C4-2B (cell line): ENCODE measurements at regions not wholly inside any gene's neighbourhood (a gene's known extent, or its start where the extent isn't known, plus 50 kb on each side); places are given as distances from the start of the nearest gene placed in this dataset.
A peak's percentile ranks its signal among the peaks of the same experiment; 100 is the strongest.

Experiments
- H3K27ac ChIP-seq: fragments of 450-650 bp; 2 replicates; pipeline ENCODE4 v1.5.1; 2017
- CTCF ChIP-seq: fragments of 450-650 bp; conservative IDR thresholded peaks from 2 replicates; pipeline ENCODE4 v1.5.1; 2017; ENCODE audit warnings: mild to moderate bottlenecking
- ZFX ChIP-seq: fragments of 450-650 bp; IDR thresholded peaks from 2 replicates; pipeline ENCODE4 v1.6.1; 2017

DNA sequence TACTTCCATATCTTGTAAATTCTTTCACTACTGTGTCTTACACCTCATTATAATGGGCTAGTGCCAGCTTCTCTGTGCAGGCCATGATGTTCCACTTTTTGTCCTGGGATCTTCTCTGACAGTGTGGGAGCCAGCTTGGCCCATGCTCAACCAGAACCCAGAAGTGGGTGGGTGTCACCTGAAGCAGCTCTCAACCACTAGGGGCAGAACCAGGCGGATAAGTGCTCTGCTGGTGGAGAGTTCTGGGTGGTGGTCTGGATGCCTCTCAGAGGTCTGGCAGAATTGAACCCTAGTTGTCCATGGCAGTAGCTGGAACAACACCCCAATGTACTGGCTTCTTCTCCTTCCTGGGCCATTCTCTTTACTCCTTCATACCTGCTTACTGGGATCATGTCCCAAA, 254.1 kb upstream of the N4BP1 start:
- TF ChIP-seq ZFX (no peak), CTCF (0 out of 2 replicates have a peak, but pooled peaks have one; percentile 10)
- no peak overlapping the region for H3K27ac ChIP-seq

- no peak overlapping the region for H3K27ac ChIP-seq
- no peak for TF ChIP-seq ZFX
- TF ChIP-seq CTCF, result peak; percentile 28
Measured at GRCh38 chr16:48862087-48862532, 252.1 kb upstream of the N4BP1 start.

DNA sequence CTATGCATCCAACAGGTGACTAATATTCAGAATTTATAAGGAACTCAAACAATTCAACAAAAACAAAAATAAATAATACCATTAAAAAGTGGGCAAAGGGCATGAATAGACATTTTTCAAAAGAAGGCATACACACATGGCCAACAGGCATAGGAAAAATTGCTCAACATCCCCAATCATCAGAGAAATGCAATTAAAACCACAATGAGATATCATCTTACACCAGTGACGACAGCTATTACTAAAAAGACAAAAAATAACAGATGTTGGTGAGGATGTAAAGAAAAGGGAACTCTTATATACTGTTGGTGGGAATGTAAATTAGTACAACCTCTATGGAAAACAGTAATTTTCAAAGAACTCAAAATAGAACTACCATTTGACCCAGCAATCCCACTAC, 250.4 kb upstream of the N4BP1 start:
- no peak for TF ChIP-seq ZFX
- no peak for TF ChIP-seq CTCF
- no peak overlapping the region for H3K27ac ChIP-seq

DNA sequence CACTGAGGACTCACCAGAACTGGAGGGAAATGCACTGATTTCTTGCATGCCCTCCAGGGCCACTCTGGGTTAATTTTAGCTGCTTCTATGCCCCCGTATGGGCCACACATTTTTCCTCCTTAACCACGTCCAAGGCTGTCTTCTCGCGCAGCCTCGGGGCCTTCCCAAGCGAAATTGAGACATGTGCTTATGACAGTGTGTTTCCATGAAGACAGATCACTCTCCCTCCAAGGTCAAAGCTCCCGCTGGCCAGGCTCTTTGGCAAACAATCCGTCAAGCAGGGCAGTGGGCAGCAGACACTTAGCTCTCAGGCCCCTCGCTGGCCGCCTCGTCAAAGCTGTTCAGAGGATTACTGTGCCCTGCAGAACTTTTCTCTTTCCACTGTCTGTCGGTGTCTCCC, 243.0 kb upstream of the N4BP1 start:
- TF ChIP-seq ZFX, result no peak
- H3K27ac ChIP-seq, result no peak overlapping the region

DNA sequence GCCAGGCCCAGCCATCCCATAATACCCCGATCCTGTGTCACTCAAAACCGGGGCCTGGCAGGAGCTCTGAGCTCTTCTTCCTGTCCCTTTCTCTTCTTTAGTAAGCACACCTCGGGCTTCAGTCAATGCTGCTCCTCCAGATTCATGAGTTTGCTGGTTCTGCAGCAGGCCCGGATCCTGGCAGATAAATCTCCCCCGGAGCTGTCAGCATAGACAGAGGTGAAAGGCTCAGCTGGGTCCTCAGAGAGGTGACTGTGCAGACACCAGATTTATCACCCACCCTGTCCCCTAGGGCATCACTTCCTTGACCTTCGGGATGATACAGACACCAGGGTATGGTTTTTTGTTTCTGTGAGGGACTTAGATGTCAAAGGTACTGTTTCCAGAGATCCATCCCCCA, 242.5 kb upstream of the N4BP1 start:
- TF ChIP-seq CTCF (no peak), ZFX (no peak)
- H3K27ac ChIP-seq, result no peak overlapping the region

DNA sequence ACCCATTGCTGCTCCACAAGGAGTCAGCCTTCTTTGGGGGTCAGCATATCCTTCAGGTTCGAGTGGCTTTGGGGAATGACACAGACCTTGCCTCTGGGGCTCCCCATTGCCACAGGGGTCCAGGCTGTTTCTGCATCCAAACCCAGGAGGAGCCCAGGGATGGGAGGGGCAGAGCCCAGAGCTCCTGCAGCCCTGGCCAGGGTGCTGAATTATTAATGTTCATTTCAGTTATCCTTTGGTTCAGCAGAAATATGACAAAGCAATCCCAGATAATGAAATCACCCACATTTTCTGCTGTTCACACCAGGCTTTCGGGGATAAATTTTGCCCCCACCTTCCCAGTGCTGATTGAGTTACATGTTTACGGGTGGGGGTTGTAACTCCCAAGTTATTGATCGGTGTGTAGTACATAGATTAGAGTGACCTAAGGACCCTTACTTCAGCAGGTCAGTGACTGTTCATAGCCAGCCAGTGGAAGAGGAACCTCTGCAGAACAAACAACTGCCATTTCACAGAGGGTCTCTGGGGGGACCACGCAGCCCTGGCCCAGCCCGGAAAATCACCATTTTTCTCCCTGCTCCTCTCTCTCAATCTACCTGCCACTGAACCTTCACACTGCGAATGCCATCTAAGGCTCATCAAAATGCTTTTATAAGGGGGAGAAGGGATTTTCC, 240.3 kb upstream of the N4BP1 start:
- H3K27ac ChIP-seq, result no peak overlapping the region
- TF ChIP-seq CTCF (no peak), ZFX (no peak)

- TF ChIP-seq CTCF (no peak), ZFX (no peak)
- H3K27ac ChIP-seq, result no peak overlapping the region
Measured at GRCh38 chr16:48846277-48846676, 236.3 kb upstream of the N4BP1 start.

DNA sequence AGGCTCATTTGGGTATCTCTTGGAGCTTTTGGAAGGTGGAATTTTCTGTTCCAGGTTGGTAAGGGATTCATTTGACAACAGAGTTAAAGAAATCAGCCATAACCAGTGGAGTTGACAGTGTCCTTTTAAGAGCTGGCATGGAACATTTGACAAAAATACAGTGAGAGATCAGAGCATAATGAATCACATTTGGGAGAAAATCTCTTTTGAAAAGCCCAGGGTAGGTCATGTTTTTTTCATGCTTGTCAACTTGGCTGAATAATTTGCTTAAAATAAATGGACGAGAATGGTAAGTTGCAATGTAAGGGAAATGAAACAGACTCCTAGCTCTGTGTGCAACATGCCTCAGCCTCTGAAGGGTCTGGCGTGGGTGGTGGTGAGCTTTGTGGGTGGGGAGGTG, 235.3 kb upstream of the N4BP1 start:
- no peak overlapping the region for H3K27ac ChIP-seq
- TF ChIP-seq CTCF (no peak), ZFX (no peak)
